HepG2 (cell line): ENCODE measurements at regions not wholly inside any gene's neighbourhood (a gene's known extent, or its start where the extent isn't known, plus 50 kb on each side); places are given as distances from the start of the nearest gene placed in this dataset.

Experiments used
- ATAC-seq: fragments of 200-7000 bp; cut with Tn5 transposase; 3 replicates; pipeline ENCODE4 v1.9.1; 2020; ENCODE audit warnings: mild to moderate bottlenecking, moderate library complexity
- BruUV-seq: library from RNA; stranded (reverse); fragments of 400-500 nt; replicated peaks from 2 replicates; lab custom pipeline; 2021; lab: Mats Ljungman, UMichigan
- CTCF ChIA-PET: fragments of 300-600 bp; formaldehyde crosslinking; extraction: SDS; loops from one replicate; lab custom pipeline; 2021; ENCODE audit warnings: low total read pairs, inconsistent platforms, low intra/inter-chr PET ratio; lab: Yijun Ruan, JAX
- POLR2A ChIA-PET: fragments of 350-600 bp; sonication (Branson Sonifier 250); formaldehyde crosslinking; loops from one replicate; lab custom pipeline; 2020; ENCODE audit warnings: antibody characterized with exemption, inconsistent platforms; lab: Yijun Ruan, JAX
- DNase-seq: peaks from one replicate; pipeline ENCODE4 v3.0.0-alpha.2; 2015; ENCODE audit warnings: low spot score
- FAIRE-seq: peaks from 3 replicates; lab custom pipeline; 2011; peaks lifted over from hg19 to GRCh38; lab: Jason Lieb, UNC
- H2AFZ ChIP-seq: one replicate; pipeline ENCODE4 v1.6.1; 2011; ENCODE audit warnings: low read length, inconsistent platforms
- H3K27ac ChIP-seq: fragments of 300-600 bp; 3 replicates; pipeline ENCODE4 v1.8.0; 2011; ENCODE audit warnings: mixed run types, mild to moderate bottlenecking, mixed read lengths, low read length, inconsistent platforms; ENCODE audit not compliant: insufficient read depth; ENCODE audit errors: extremely low read length
- H3K27me3 ChIP-seq, 2 experiments: fragments of 200-600 bp in 1 of 2; 2 replicates in 1 of 2; 3 replicates in 1 of 2; pipeline versions ENCODE4 v1.6.0 to v1.8.0; 2011; ENCODE audit warnings: low read length in 2 of 2, mild to moderate bottlenecking in 2 of 2, moderate library complexity in 2 of 2, inconsistent platforms in 1 of 2; ENCODE audit not compliant: insufficient read depth in 2 of 2, control insufficient read depth in 1 of 2
- H3K36me3 ChIP-seq, 2 experiments: fragments of 200-600 bp in 1 of 2; replicated peaks in 1 of 2; 2 replicates in 1 of 2; 3 replicates in 1 of 2; pipeline versions ENCODE4 v1.5.1 to v1.8.0; 2011; ENCODE audit warnings: low read length in 2 of 2, inconsistent platforms in 1 of 2; ENCODE audit not compliant: insufficient read depth in 2 of 2, control insufficient read depth in 1 of 2
- H3K4me1 ChIP-seq: 2 replicates; pipeline ENCODE4 v1.5.1; 2012; ENCODE audit warnings: low read length, inconsistent platforms; ENCODE audit not compliant: insufficient read depth
- H3K4me2 ChIP-seq: 2 replicates; pipeline ENCODE4 v1.6.0; 2011; ENCODE audit warnings: low read depth, low read length, inconsistent platforms
- H3K4me3 ChIP-seq, 3 experiments: fragments of 200-600 bp in 1 of 3; sonication (generic), shearing (Covaris generic) in 1 of 3; replicated peaks in 1 of 3; 2 replicates each; pipeline ENCODE4 v1.5.1; 2011 to 2016; ENCODE audit warnings: low read length in 3 of 3, inconsistent platforms in 2 of 3, low read depth in 2 of 3, mild to moderate bottlenecking in 2 of 3, control low read depth in 1 of 3, mixed read lengths in 1 of 3; ENCODE audit not compliant: insufficient read depth in 1 of 3
- H3K79me2 ChIP-seq: one replicate; pipeline ENCODE4 v1.6.1; 2011; ENCODE audit warnings: low read length, inconsistent platforms; ENCODE audit not compliant: insufficient read depth
- H3K9ac ChIP-seq: 2 replicates; pipeline ENCODE4 v1.6.0; 2011; ENCODE audit warnings: mild to moderate bottlenecking, low read depth, low read length, inconsistent platforms; ENCODE audit not compliant: insufficient read depth
- H3K9me3 ChIP-seq: 2 replicates; pipeline ENCODE4 v1.5.1; 2012; ENCODE audit warnings: mild to moderate bottlenecking, low read length
- H4K20me1 ChIP-seq: 2 replicates; pipeline ENCODE4 v1.6.0; 2011; ENCODE audit warnings: inconsistent platforms, mild to moderate bottlenecking, low read length, moderate library complexity; ENCODE audit not compliant: insufficient read depth
- ELF4 ChIP-seq: sonication (generic); formaldehyde crosslinking; IDR thresholded peaks from 2 replicates; pipeline ENCODE4 v1.5.0; 2020; ENCODE audit warnings: missing genetic modification reagents, mild to moderate bottlenecking, moderate library complexity, borderline replicate concordance
- IKZF1 ChIP-seq: fragments of 450-650 bp; IDR thresholded peaks from 2 replicates; pipeline ENCODE4 v1.7.1; 2016
- ZNF136 ChIP-seq: sonication (generic); formaldehyde crosslinking; IDR thresholded peaks from 2 replicates; pipeline ENCODE4 v1.8.1; 2022; ENCODE audit warnings: low read depth, mild to moderate bottlenecking, moderate library complexity, missing genetic modification reagents
- ZNF333 ChIP-seq: sonication (generic); formaldehyde crosslinking; IDR thresholded peaks from 2 replicates; pipeline ENCODE4 v1.4.0; 2020; ENCODE audit warnings: mild to moderate bottlenecking, missing genetic modification reagents, borderline replicate concordance
- ZNF564 ChIP-seq: sonication (generic); formaldehyde crosslinking; IDR thresholded peaks from 2 replicates; pipeline ENCODE4 v1.8.1; 2023; ENCODE audit warnings: mild to moderate bottlenecking, missing genetic modification reagents
- ZNF761 ChIP-seq: sonication (generic); formaldehyde crosslinking; conservative IDR thresholded peaks from 2 replicates; pipeline ENCODE4 v1.4.0; 2020; ENCODE audit warnings: mild to moderate bottlenecking, missing genetic modification reagents
- ZNF788 ChIP-seq: sonication (generic); formaldehyde crosslinking; IDR thresholded peaks from 2 replicates; pipeline ENCODE4 v1.5.0; 2020; ENCODE audit warnings: mild to moderate bottlenecking, missing genetic modification reagents, borderline replicate concordance
- ZSCAN29 ChIP-seq: sonication (generic); formaldehyde crosslinking; conservative IDR thresholded peaks from 2 replicates; pipeline ENCODE4 v1.4.0; 2020; ENCODE audit warnings: mild to moderate bottlenecking, missing genetic modification reagents
- WGBS: methylation state at CpG from one replicate; pipeline ENCODE4 v1.1.6; 2017; ENCODE audit warnings: low lambda C conversion rate; 5-methylcytosine and 5-hydroxymethylcytosine counted together
- in situ Hi-C: cut with HindIII; loops from 2 replicates; pipeline ENCODE4 v1.10.0; 2017; ENCODE audit warnings: low pct_unique_long_range_greater_than_20kb; ENCODE audit not compliant: extremely low pct_ligation_motif_present
- intact Hi-C: fragments of 100-400 bp; cut with micrococcal nuclease; formaldehyde crosslinking; loops from one replicate; pipeline ENCODE4 v1.10.0; 2022; ENCODE audit not compliant: unreplicated experiment

GRCh38 chr7:113217314-113217713, 99.0 kb upstream of the SMIM30 start:
- Histone ChIP-seq H3K79me2 (no peaks in the 10 kb centered on the region), H3K36me3 (no peaks in the 10 kb centered on the region), H2AFZ (no peak overlapping the region), H3K4me3 (no peak overlapping the region), H3K9me3 (no peaks in the 10 kb centered on the region), H3K27me3 (no peaks in the 10 kb centered on the region; a peak in 1 of 5 replicates), H4K20me1 (no peaks in the 10 kb centered on the region), H3K9ac (no peak overlapping the region), H3K4me2 (no peak overlapping the region), H3K4me1 (no peaks in the 10 kb centered on the region), H3K27ac (no peak overlapping the region)
- no peak for DNase-seq
- 2% methylated on average over 4 of the region's 4 CpGs for WGBS
- ChIA-PET CTCF (no interaction called here), POLR2A (no interaction called here)
- BruUV-seq = no TSS peak
- intact Hi-C loops (no loop called here), in situ Hi-C loops (no loop called here)
- ATAC-seq = no peak
- TF ChIP-seq ZNF333 (no peak), ELF4 (CRISPR knock-in tag) (no peak), IKZF1 (no peak)
- no peak for FAIRE-seq

GRCh38 chr7:113216038-113216437, 97.7 kb upstream of the SMIM30 start:
- no peaks in the 10 kb centered on the region for H3K9me3 ChIP-seq
- H3K36me3 ChIP-seq = no peaks in the 10 kb centered on the region
- FAIRE-seq (no peak), DNase-seq (no peak)
- POLR2A ChIA-PET = no interaction called here
- H3K4me2 ChIP-seq = no peak overlapping the region
- no peaks in the 10 kb centered on the region for H4K20me1 ChIP-seq
- H3K27me3 ChIP-seq = no peaks in the 10 kb centered on the region; a peak in 1 of 5 replicates
- no peaks in the 10 kb centered on the region for H3K4me1 ChIP-seq
- WGBS = 0% methylated on average over 1 of the region's 1 CpG
- no TSS peak for BruUV-seq
- intact Hi-C loops = no loop called here
- TF ChIP-seq ZNF564 = no peak
- no peak for TF ChIP-seq ZNF788
- no peak for TF ChIP-seq ZSCAN29 (CRISPR knock-in tag)
- no peak for TF ChIP-seq ZNF761 (CRISPR knock-in tag)
- TF ChIP-seq ZNF136 (CRISPR knock-in tag) = no peak
- TF ChIP-seq, all 625 proteins: peak for 0
- Histone ChIP-seq H3K4me3 (no peak overlapping the region), H2AFZ (no peak overlapping the region), H3K27ac (no peak overlapping the region), H3K79me2 (no peaks in the 10 kb centered on the region), H3K9ac (no peak overlapping the region)
- CTCF ChIA-PET = no interaction called here
- in situ Hi-C loops = no loop called here
- no peak for ATAC-seq
